Stomach smooth muscle (tissue), 2 donors: ENCODE measurements at regions not wholly inside any gene's neighbourhood (a gene's known extent, or its start where the extent isn't known, plus 50 kb on each side); places are given as distances from the start of the nearest gene placed in this dataset.
A peak's percentile ranks its signal among the peaks of the same experiment; 100 is the strongest.

ENCODE experiments used
- H3K27ac ChIP-seq: one replicate; pipeline ENCODE4 v1.7.0; 2013; ENCODE audit warnings: mild to moderate bottlenecking, low read length, inconsistent platforms
- H3K27me3 ChIP-seq, 2 donors: one replicate each; pipeline ENCODE4 v1.7.0; 2013; ENCODE audit warnings: low read length in 2 of 2; ENCODE audit not compliant: insufficient read depth in 2 of 2, control insufficient read depth in 1 of 2
- H3K36me3 ChIP-seq, 2 donors: one replicate each; pipeline ENCODE4 v1.7.0; 2013; ENCODE audit warnings: low read length in 2 of 2; ENCODE audit not compliant: control insufficient read depth in 2 of 2, insufficient read depth in 2 of 2
- H3K4me1 ChIP-seq: one replicate; pipeline ENCODE4 v1.7.0; 2013; ENCODE audit warnings: low read length; ENCODE audit not compliant: control insufficient read depth, insufficient read depth
- H3K4me3 ChIP-seq, 2 donors: one replicate each; pipeline ENCODE4 v1.7.0; 2013; ENCODE audit warnings: low read length in 2 of 2
- H3K9ac ChIP-seq, 2 donors: one replicate each; pipeline ENCODE4 v1.7.0; 2013; ENCODE audit warnings: low read length in 2 of 2, mild to moderate bottlenecking in 1 of 2
- H3K9me3 ChIP-seq, 2 donors: one replicate each; pipeline ENCODE4 v1.7.0; 2013; ENCODE audit warnings: low read length in 2 of 2; ENCODE audit not compliant: control insufficient read depth in 2 of 2
- donor health status: healthy.
- donor health status: Pancreatic carcinoma.

DNA sequence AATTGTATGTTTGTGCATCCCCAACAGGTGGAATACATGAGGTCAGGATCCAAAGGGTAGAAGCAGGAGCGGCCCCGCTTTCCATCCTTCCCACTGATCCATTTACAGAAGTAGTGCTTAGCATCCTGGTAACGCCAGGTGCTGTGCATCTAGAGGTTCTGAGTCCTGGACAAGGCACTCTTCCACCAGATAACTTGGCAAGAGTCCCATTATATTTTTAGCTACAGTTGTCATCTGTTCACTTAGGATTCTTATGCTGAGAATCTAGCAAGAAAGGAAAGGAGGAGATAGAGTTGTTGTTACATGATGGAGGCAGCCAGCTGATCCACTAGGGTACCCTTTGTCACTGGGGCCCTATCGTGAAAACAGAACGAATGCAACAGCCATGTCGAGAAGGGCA is 389.5 kb upstream of the ZNF507 start:
- H3K9me3 ChIP-seq: no peaks in the 10 kb centered on the region
- no peaks in the 10 kb centered on the region for H3K27me3 ChIP-seq
- H3K36me3 ChIP-seq: no peaks in the 10 kb centered on the region
- peaks cover 4% of the 10 kb centered on the region for H3K4me1 ChIP-seq
- no peak overlapping the region for H3K4me3 ChIP-seq
- no peak overlapping the region for H3K9ac ChIP-seq
- no peak overlapping the region for H3K27ac ChIP-seq

DNA sequence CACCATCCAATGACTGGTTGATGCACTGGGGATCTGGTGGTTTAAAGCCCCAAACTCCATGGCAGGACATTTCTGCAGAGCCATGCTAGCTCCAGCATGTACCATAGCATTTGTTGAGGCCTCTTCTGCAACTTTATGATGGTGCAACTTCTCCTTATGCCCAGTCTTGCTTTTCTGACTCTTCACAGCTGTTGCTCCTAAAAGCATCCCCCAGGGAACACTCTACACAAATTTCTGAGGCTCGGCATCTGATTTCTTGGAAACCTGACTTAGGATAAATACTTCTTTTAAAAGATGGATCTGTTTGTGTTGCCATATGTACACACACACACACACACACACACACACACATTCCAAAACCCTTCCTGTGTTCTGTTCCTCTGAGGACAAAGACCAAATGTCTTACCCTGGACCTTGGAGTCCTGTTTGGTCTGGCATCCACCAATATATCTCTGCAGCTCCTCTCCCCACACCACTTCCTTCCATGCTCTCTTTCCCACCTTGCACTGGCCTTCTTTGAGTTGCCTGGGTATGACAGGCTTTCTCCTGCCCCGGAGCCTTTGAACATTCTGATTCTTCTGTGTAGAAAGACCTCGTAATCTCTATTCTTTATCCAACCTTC is 388.5 kb upstream of the ZNF507 start:
- Histone ChIP-seq H3K9ac (no peak overlapping the region), H3K4me1 (peaks cover 12% of the 10 kb centered on the region), H3K9me3 (no peaks in the 10 kb centered on the region), H3K4me3 (no peak overlapping the region), H3K27me3 (no peaks in the 10 kb centered on the region), H3K27ac (no peak overlapping the region), H3K36me3 (no peaks in the 10 kb centered on the region)

GRCh38 chr19:31957711-31958110 is 387.7 kb upstream of the ZNF507 start:
- no peak overlapping the region for H3K9ac ChIP-seq
- no peaks in the 10 kb centered on the region for H3K36me3 ChIP-seq
- H3K4me3 ChIP-seq: no peak overlapping the region
- H3K4me1 ChIP-seq: peaks cover 16% of the 10 kb centered on the region
- H3K27me3 ChIP-seq: no peaks in the 10 kb centered on the region
- no peaks in the 10 kb centered on the region for H3K9me3 ChIP-seq
- H3K27ac ChIP-seq: no peak overlapping the region

- peaks cover 35% of the 10 kb centered on the region for H3K4me1 ChIP-seq
- H3K27ac ChIP-seq: no peak overlapping the region
- H3K36me3 ChIP-seq: no peaks in the 10 kb centered on the region
- H3K4me3 ChIP-seq: no peak overlapping the region
- H3K9me3 ChIP-seq: no peaks in the 10 kb centered on the region
- no peak overlapping the region for H3K9ac ChIP-seq
- H3K27me3 ChIP-seq: no peaks in the 10 kb centered on the region
These were observed 385.8 kb upstream of the ZNF507 start for GRCh38 chr19:31959527-31960018.

DNA sequence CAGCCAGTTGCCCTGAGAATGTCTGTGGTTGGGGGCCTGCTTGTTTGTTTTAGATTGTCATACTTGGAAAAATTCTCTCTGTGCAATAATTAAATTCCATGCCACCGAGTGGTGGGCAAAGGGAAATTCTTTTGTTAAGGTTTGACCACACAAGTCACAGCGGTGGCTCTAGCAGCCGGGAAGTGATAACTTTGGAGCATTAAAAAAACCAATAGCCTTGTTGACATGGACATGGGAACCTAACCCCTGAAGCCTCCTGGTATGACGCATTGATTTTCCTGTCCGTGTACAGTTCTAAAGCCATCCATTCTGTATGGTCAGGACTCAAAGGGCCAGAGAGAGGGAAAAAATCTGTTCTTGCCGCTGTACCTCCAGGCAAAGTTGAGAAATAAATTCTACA is 384.9 kb upstream of the ZNF507 start:
- Histone ChIP-seq H3K4me3 (no peak overlapping the region), H3K4me1 (peaks cover 42% of the 10 kb centered on the region), H3K27me3 (no peaks in the 10 kb centered on the region), H3K36me3 (no peaks in the 10 kb centered on the region), H3K27ac (no peak overlapping the region), H3K9ac (no peak overlapping the region), H3K9me3 (no peaks in the 10 kb centered on the region)

DNA sequence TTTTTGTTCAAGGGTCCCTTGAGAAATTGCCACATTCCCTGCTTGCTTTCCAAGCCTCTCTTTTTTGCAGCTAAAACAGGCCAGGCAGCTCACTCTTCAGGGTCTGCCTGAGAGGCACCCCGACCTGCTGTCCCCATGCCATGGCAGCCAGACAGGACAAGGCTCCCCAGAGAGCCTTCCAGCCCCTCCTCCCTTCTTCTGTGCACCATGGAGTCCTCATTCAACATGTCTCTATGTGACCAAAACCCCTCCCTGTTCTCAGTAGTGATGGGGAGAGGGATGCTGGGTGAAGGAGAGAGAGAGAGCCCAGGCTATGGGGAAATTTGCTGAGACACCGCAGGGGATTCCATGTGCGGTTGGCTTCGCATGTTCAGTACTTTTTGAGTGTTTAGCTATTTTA is 384.2 kb upstream of the ZNF507 start:
- Histone ChIP-seq H3K4me1 (peaks cover 40% of the 10 kb centered on the region), H3K27ac (no peak overlapping the region), H3K9ac (no peak overlapping the region), H3K4me3 (no peak overlapping the region), H3K27me3 (no peaks in the 10 kb centered on the region), H3K36me3 (no peaks in the 10 kb centered on the region), H3K9me3 (no peaks in the 10 kb centered on the region)

DNA sequence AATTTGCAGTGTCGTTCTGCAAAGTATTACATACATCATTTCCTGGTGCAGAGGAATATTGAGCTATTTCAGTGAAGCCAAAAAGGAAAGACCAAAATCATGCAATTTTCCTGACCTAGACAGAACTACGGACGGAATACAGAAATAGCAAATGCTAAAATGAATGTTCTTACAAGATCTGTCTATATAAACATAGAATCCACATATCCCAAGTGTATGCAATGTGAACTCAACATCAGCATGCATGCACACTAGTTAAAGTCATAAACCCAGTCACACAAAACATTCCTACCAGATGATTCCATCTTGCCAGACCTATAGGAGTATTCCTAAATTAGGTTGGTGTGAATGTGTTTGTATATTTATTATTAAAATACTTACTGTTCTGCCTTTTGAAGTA is 383.7 kb upstream of the ZNF507 start:
- no peaks in the 10 kb centered on the region for H3K36me3 ChIP-seq
- peaks cover 40% of the 10 kb centered on the region for H3K4me1 ChIP-seq
- H3K27ac ChIP-seq: no peak overlapping the region
- H3K9ac ChIP-seq: no peak overlapping the region
- H3K27me3 ChIP-seq: no peaks in the 10 kb centered on the region
- no peaks in the 10 kb centered on the region for H3K9me3 ChIP-seq
- no peak overlapping the region for H3K4me3 ChIP-seq

- H3K4me3 ChIP-seq: peak overlapping the region in 1 of 2 donors; percentile 40
- no peaks in the 10 kb centered on the region for H3K36me3 ChIP-seq
- H3K27ac ChIP-seq: no peak overlapping the region
- no peak overlapping the region for H3K9ac ChIP-seq
- peaks cover 39% of the 10 kb centered on the region for H3K4me1 ChIP-seq
- no peaks in the 10 kb centered on the region for H3K9me3 ChIP-seq
- no peaks in the 10 kb centered on the region for H3K27me3 ChIP-seq
These were observed 382.8 kb upstream of the ZNF507 start for GRCh38 chr19:31962561-31962996.

DNA sequence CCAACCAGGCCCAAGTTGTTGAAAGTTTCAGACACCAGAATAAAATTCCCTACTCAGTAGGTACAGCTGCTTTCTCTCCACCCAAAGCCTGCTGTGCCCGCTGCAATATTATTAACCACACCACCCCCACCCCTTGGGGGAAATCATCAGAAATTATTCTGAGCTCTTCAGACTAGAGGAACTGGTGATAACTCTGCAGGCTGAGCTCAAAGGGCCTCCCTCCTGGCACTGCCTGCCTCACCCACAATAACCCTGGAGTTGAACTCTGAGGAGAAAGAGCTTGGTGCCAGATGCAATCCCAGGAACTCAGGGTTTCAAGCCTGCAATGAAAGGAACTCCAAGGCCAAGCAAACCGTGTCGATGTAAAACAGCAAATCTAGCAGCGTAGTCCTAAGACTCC is 381.7 kb upstream of the ZNF507 start:
- H3K27ac ChIP-seq: peak overlapping the region; percentile 18
- no peaks in the 10 kb centered on the region for H3K36me3 ChIP-seq
- no peaks in the 10 kb centered on the region for H3K9me3 ChIP-seq
- no peaks in the 10 kb centered on the region for H3K27me3 ChIP-seq
- H3K9ac ChIP-seq: no peak overlapping the region
- peaks cover 42% of the 10 kb centered on the region for H3K4me1 ChIP-seq
- no peak overlapping the region for H3K4me3 ChIP-seq

DNA sequence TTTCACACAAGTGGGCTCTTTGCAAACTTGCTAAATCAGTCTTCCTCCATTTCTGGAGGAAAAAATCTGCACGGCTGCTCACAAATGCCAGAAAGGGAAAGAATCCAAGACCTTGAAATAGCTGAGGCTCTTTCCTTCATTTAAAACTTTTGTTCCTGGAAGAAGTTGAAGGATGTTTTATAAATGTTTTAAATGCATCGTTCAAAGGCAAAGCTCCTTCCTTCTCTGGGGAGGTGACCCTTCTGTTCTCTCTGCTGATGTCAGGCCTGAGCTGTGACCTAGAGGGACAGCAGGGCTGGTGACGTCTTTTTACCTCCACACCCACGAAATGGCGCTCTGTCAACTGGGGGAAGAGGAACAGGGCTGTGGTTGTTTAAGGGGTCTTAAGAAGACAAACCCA is 376.4 kb upstream of the ZNF507 start:
- H3K36me3 ChIP-seq: no peaks in the 10 kb centered on the region
- peaks cover 33% of the 10 kb centered on the region for H3K4me1 ChIP-seq
- H3K9ac ChIP-seq: no peak overlapping the region
- peaks cover 0 to 3% of the 10 kb centered on the region in 2 donors for H3K9me3 ChIP-seq
- no peaks in the 10 kb centered on the region for H3K27me3 ChIP-seq
- peak overlapping the region; percentile 55 for H3K27ac ChIP-seq
- H3K4me3 ChIP-seq: no peak overlapping the region

DNA sequence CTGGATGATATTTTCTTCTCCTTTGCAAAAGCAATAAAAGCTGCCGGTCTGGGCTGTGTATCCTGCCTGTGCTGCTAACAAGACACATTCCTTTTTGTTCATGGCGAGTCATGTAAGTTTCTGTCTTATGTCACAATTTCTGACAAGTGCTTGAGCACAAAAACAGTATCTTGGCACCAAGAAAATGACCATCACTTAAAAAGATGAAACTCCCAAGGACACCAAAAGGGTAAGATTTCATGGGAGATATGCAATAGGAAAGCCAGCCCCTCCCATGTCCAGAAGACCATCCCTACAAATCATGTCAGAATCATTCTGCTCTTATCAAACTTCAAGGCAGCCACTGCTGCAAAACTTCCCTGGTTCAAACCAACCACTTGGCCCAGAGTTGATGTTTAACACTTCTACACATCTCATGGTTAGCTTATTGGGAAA is 375.4 kb upstream of the ZNF507 start:
- H3K36me3 ChIP-seq: no peaks in the 10 kb centered on the region
- H3K27ac ChIP-seq: peak overlapping the region; percentile 55
- peak overlapping the region in 1 of 2 donors; percentile 29 for H3K4me3 ChIP-seq
- H3K27me3 ChIP-seq: no peaks in the 10 kb centered on the region
- no peak overlapping the region for H3K9ac ChIP-seq
- peaks cover 0 to 3% of the 10 kb centered on the region in 2 donors for H3K9me3 ChIP-seq
- H3K4me1 ChIP-seq: peaks cover 23% of the 10 kb centered on the region
